ENCODE measurements at regions not wholly inside any gene's neighbourhood (a gene's known extent, or its start where the extent isn't known, plus 50 kb on each side); places are given as distances from the start of the nearest gene placed in this dataset.

GRCh38 chrX:26557691-26558321 is 341.8 kb downstream of the MAGEB5 start:
- TF ChIP-seq POLR2A (IDR thresholded peaks at IDR 0.05), result no peak
- no peak for TF ChIP-seq CTCF (IDR thresholded peaks at IDR 0.05)
